ENCODE measurements at regions not wholly inside any gene's neighbourhood (a gene's known extent, or its start where the extent isn't known, plus 50 kb on each side); places are given as distances from the start of the nearest gene placed in this dataset.

DNA sequence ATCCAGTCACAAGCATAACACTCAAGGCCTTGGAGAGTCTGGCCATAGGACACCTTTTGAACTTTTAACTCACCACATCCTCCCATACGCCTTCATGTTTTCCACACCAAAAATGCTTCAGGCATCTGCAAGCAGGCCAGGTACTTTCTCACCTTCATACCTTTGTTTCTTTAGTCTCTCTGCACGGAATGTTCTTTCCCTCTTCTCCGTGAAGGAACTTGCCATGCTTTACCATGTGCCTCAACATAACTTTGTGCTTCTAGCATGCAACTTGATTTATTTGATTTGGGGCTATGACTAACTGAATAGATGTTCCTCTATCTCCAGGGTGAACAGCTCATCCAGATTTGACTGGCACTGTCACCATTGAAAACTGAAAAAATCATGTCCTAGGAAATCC is 141.7 kb upstream of the ACVR2A start:
- no peaks in the 10 kb centered on the region for H3K9me3 ChIP-seq
- no peak for DNase-seq
- 76 to 78% methylated on average over 3 of the region's 3 CpGs for WGBS, 2 donors
- TF ChIP-seq, protein P1, sequence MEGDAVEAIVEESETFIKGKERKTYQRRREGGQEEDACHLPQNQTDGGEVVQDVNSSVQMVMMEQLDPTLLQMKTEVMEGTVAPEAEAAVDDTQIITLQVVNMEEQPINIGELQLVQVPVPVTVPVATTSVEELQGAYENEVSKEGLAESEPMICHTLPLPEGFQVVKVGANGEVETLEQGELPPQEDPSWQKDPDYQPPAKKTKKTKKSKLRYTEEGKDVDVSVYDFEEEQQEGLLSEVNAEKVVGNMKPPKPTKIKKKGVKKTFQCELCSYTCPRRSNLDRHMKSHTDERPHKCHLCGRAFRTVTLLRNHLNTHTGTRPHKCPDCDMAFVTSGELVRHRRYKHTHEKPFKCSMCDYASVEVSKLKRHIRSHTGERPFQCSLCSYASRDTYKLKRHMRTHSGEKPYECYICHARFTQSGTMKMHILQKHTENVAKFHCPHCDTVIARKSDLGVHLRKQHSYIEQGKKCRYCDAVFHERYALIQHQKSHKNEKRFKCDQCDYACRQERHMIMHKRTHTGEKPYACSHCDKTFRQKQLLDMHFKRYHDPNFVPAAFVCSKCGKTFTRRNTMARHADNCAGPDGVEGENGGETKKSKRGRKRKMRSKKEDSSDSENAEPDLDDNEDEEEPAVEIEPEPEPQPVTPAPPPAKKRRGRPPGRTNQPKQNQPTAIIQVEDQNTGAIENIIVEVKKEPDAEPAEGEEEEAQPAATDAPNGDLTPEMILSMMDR (IDR thresholded peaks at IDR 0.05) = no peak
- no peak for TF ChIP-seq POLR2A (IDR thresholded peaks at IDR 0.05)
- H3K27ac ChIP-seq = no peak overlapping the region
- H3K4me3 ChIP-seq (replicated peaks in 1 of 3) = no peak overlapping the region
- no peaks in the 10 kb centered on the region for H3K4me1 ChIP-seq
- intact Hi-C loops (cut with DNase I) = no loop called here
- no peaks in the 10 kb centered on the region for H3K27me3 ChIP-seq
- H3K36me3 ChIP-seq = no peaks in the 10 kb centered on the region

DNA sequence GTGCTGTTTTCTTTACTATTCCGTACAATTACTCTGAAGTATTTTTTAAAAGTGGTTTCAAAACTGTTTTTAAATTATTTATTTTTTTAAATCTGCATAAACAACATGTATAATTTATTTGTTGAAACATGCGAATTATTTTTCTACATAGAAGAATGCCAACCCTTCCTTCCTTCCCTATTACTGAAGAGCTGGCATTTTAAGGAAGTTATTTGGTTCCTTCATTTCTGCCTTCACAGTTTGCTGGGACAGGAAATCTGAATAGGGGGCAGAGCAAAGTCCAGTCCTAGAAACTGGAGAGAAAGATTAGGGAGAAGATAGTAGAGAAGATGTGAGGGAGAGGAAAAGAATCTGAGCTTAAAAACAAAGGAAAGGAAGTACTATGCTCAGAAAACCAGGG is 146.7 kb upstream of the ACVR2A start:
- no peaks in the 10 kb centered on the region for H3K27me3 ChIP-seq
- intact Hi-C loops (cut with DNase I) = no loop called here
- WGBS, 2 donors = 87 to 92% methylated on average over 2 of the region's 2 CpGs
- no peaks in the 10 kb centered on the region for H3K9me3 ChIP-seq
- no peak overlapping the region for H3K27ac ChIP-seq
- TF ChIP-seq, protein P1 (IDR thresholded peaks at IDR 0.05) = no peak
- TF ChIP-seq POLR2A (IDR thresholded peaks at IDR 0.05) = no peak
- no peak for DNase-seq
- no peaks in the 10 kb centered on the region for H3K36me3 ChIP-seq
- no peaks in the 10 kb centered on the region for H3K4me1 ChIP-seq
- no peak overlapping the region for H3K4me3 ChIP-seq (replicated peaks in 1 of 3)

DNA sequence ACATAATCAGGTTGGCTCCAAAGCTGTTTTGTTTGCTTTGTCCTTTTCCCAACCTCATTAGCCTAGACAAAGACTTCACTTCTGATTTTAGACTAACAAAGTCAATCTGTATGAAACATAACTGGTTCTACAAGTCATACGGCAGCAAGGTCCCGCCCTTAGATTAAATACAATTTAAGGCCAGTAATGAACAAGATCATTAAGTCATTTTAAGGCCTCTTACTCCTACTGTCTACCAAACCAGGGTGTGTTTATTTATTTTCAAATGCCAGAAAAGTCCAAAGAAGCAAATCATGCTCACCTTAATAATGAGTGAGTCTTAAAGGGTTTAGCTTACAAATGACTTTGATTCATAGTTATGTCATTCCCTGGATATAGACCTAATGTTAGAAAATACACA is 148.4 kb upstream of the ACVR2A start:
- TF ChIP-seq, protein P1 (IDR thresholded peaks at IDR 0.05) = no peak
- TF ChIP-seq POLR2A (IDR thresholded peaks at IDR 0.05) = no peak
- intact Hi-C loops (cut with DNase I) = no loop called here
- Histone ChIP-seq H3K4me3 (replicated peaks in 1 of 3) (no peak overlapping the region), H3K27me3 (no peaks in the 10 kb centered on the region), H3K36me3 (no peaks in the 10 kb centered on the region), H3K4me1 (no peaks in the 10 kb centered on the region), H3K27ac (no peak overlapping the region), H3K9me3 (no peaks in the 10 kb centered on the region)
- 89 to 93% methylated on average over 2 of the region's 2 CpGs for WGBS, 2 donors
- no peak for DNase-seq

DNA sequence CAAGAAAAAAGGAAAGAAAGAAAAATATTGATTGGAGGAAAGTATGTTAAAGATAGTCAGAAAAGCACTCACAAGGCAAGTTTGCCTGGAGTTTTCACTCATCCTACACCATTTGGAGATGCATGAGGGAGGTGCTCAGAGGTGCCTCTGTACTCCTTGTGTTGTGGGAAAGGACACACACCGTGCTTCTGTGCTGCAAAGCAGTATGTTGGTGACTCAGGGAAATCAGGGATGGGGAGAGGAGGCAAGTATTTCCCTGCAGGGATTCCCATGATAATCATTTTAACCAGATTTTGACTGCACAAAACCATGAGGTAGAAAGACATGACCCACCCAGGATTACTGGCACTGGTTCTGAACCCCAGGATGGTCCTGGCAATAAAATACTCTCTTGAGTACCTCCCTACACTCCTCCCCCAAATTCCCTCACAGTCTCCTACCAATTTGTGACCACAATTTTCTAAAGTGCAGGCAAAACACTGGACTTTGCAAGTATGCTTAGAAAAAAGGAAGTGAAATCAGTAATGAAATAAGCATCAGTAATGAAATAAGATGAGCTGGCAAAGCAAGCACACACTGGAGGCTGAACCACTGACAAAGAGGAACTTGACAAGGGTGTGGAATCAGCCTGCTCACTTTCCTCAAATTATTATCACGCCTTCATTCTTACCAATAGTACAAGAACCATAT is 155.5 kb upstream of the ACVR2A start:
- TF ChIP-seq POLR2A (IDR thresholded peaks at IDR 0.05) = no peak
- TF ChIP-seq, protein P1 (IDR thresholded peaks at IDR 0.05) = no peak
- no peak for DNase-seq
- intact Hi-C loops (cut with DNase I) = no loop called here
- Histone ChIP-seq H3K4me3 (replicated peaks in 1 of 3) (no peak overlapping the region), H3K36me3 (no peaks in the 10 kb centered on the region), H3K9me3 (no peaks in the 10 kb centered on the region), H3K4me1 (no peaks in the 10 kb centered on the region), H3K27ac (no peak overlapping the region), H3K27me3 (no peaks in the 10 kb centered on the region)
- whole genome bisulfite sequencing, 2 donors = 63 to 67% methylated on average over 2 of the region's 2 CpGs

DNA sequence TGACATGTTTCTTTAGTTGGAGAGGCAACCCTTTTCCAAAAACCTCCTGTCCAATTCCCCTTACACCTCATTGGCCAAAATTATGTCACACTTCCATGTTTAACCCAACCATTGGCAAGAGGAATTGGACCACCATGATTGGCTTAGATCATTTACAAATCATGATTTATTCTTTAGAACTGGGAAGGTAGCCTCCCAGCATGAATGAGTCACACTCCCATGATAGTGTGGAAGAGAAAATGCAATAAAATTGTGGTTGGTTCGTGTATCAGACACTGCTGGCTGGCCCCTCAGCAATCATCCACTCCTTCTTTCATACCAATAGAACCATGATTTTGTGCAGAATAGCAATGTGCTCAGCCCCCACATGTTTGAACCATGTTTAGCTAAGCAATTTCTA is 156.6 kb upstream of the ACVR2A start:
- intact Hi-C loops (cut with DNase I) = no loop called here
- no peaks in the 10 kb centered on the region for H3K4me1 ChIP-seq
- H3K9me3 ChIP-seq = no peaks in the 10 kb centered on the region
- no peak overlapping the region for H3K27ac ChIP-seq
- no peaks in the 10 kb centered on the region for H3K27me3 ChIP-seq
- H3K4me3 ChIP-seq (replicated peaks in 1 of 3) = no peak overlapping the region
- H3K36me3 ChIP-seq = no peaks in the 10 kb centered on the region
- 59 to 82% methylated on average over 1 of the region's 1 CpG for WGBS, 2 donors
- no peak for TF ChIP-seq POLR2A (IDR thresholded peaks at IDR 0.05)
- TF ChIP-seq, protein P1 (IDR thresholded peaks at IDR 0.05) = no peak
- no peak for DNase-seq
